Spleen (tissue), 7 donors: ENCODE measurements at regions not wholly inside any gene's neighbourhood (a gene's known extent, or its start where the extent isn't known, plus 50 kb on each side); places are given as distances from the start of the nearest gene placed in this dataset.

Source experiments
- POLR2A ChIP-seq, 3 donors: fragments of 450-650 bp; IDR thresholded peaks; one replicate each; pipeline ENCODE4 v1.5.1; 2017; ENCODE audit warnings: antibody characterized with exemption in 3 of 3, mild to moderate bottlenecking in 1 of 3
- POLR2AphosphoS5 ChIP-seq, 3 donors: sonication (generic); formaldehyde crosslinking; IDR thresholded peaks; one replicate each; pipeline ENCODE4 v1.5.1; 2017; ENCODE audit warnings: antibody characterized with exemption in 3 of 3
- TF ChIP-seq, protein P1 (sequence below), 11 experiments: fragments of 200-600 bp in 7 of 11; fragments of 450-650 bp in 4 of 11; sonication (generic) in 4 of 11; IDR thresholded peaks in 8 of 11; conservative IDR thresholded peaks in 3 of 11; 1 replicate in 7 of 11; 2 replicates in 4 of 11; pipeline versions ENCODE4 v1.4.0 to v1.8.0; 2016 to 2021; ENCODE audit warnings: antibody characterized with exemption in 11 of 11, inconsistent platforms in 4 of 11, mild to moderate bottlenecking in 1 of 11
- donor health status: DM: no; HTN: no; CAD: no; lungs with moderate emphysema.
- donor health status: DM: no; HTN: no; CAD: no.
- donor health status: DM: no; HTN: no; CAD: no.

DNA sequence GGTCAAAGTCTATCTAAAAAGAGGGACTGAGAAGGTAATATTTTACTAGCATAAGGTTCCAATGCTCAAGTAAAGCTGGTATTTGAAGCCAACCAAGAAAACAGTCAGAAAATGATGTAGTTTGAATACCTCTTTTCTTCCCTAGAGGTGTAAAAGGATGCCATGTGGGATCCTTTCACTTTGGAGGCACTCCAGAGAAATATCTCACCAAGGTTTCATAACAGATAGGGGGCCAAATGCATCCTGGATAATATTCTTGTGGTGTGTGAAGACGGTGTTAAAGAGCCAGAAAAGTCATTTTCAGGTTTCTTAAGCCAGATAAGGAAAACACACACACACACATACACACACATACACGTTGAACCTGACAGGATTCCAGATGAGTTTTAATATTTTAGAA, 136.1 kb upstream of the PRKD1 start:
- TF ChIP-seq POLR2AphosphoS5 (IDR thresholded peaks at IDR 0.05) (no peak), POLR2A (IDR thresholded peaks at IDR 0.05) (no peak)
- TF ChIP-seq, protein P1, sequence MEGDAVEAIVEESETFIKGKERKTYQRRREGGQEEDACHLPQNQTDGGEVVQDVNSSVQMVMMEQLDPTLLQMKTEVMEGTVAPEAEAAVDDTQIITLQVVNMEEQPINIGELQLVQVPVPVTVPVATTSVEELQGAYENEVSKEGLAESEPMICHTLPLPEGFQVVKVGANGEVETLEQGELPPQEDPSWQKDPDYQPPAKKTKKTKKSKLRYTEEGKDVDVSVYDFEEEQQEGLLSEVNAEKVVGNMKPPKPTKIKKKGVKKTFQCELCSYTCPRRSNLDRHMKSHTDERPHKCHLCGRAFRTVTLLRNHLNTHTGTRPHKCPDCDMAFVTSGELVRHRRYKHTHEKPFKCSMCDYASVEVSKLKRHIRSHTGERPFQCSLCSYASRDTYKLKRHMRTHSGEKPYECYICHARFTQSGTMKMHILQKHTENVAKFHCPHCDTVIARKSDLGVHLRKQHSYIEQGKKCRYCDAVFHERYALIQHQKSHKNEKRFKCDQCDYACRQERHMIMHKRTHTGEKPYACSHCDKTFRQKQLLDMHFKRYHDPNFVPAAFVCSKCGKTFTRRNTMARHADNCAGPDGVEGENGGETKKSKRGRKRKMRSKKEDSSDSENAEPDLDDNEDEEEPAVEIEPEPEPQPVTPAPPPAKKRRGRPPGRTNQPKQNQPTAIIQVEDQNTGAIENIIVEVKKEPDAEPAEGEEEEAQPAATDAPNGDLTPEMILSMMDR (IDR thresholded peaks at IDR 0.05 in 8 of 11, conservative IDR thresholded peaks at IDR 0.05 in 3 of 11): no peak
